OCI-LY1 (cell line): ENCODE measurements at regions not wholly inside any gene's neighbourhood (a gene's known extent, or its start where the extent isn't known, plus 50 kb on each side); places are given as distances from the start of the nearest gene placed in this dataset.

Experiments used
- H2AFZ ChIP-seq: fragments of 200-600 bp; sonication (generic), shearing (Covaris generic); 2 replicates; pipeline ENCODE4 v1.6.0; 2014; ENCODE audit warnings: antibody characterized with exemption, mild to moderate bottlenecking, low read length
- H3F3A ChIP-seq: fragments of 200-600 bp; sonication (generic), shearing (Covaris generic); 2 replicates; pipeline ENCODE4 v1.6.0; 2014; ENCODE audit warnings: mild to moderate bottlenecking, antibody characterized with exemption, low read length, moderate library complexity; ENCODE audit not compliant: insufficient read depth
- H3K27ac ChIP-seq: fragments of 200-600 bp; sonication (generic); 2 replicates; pipeline ENCODE4 v1.5.1; 2014; ENCODE audit warnings: low read length, mixed run types, mild to moderate bottlenecking, low read depth; ENCODE audit not compliant: poor library complexity, severe bottlenecking
- H3K27me3 ChIP-seq: fragments of 200-600 bp; sonication (generic); 2 replicates; pipeline ENCODE4 v1.6.0; 2014; ENCODE audit warnings: antibody characterized with exemption, mild to moderate bottlenecking, low read length, moderate library complexity; ENCODE audit not compliant: insufficient read depth
- H3K36me3 ChIP-seq: fragments of 200-600 bp; sonication (generic); 2 replicates; pipeline ENCODE4 v1.6.1; 2014; ENCODE audit warnings: mild to moderate bottlenecking, antibody characterized with exemption, low read length, moderate library complexity, mixed read lengths; ENCODE audit not compliant: insufficient read depth
- H3K4me1 ChIP-seq: fragments of 200-600 bp; sonication (generic); 2 replicates; pipeline ENCODE4 v1.5.1; 2014; ENCODE audit warnings: mild to moderate bottlenecking, low read length, moderate library complexity; ENCODE audit not compliant: insufficient read depth, severe bottlenecking
- H3K4me2 ChIP-seq: fragments of 200-600 bp; sonication (generic), shearing (Covaris generic); 2 replicates; pipeline ENCODE4 v1.6.1; 2014; ENCODE audit warnings: low read length
- H3K4me3 ChIP-seq: fragments of 200-600 bp; sonication (generic); 2 replicates; pipeline ENCODE4 v1.5.1; 2014; ENCODE audit warnings: low read length, low read depth, mild to moderate bottlenecking, mixed read lengths; ENCODE audit not compliant: poor library complexity, severe bottlenecking
- H3K79me2 ChIP-seq: fragments of 200-600 bp; shearing (Covaris generic); 2 replicates; pipeline ENCODE4 v1.6.1; 2016; ENCODE audit warnings: mixed run types, low read length, mixed read lengths; ENCODE audit not compliant: insufficient read depth
- H3K9ac ChIP-seq: fragments of 200-600 bp; sonication (generic), shearing (Covaris generic); 2 replicates; pipeline ENCODE4 v1.6.1; 2014; ENCODE audit warnings: mild to moderate bottlenecking, low read length, mixed read lengths
- H3K9me2 ChIP-seq: fragments of 200-600 bp; sonication (generic), shearing (Covaris generic); 2 replicates; pipeline ENCODE4 v1.6.1; 2014; ENCODE audit warnings: low read depth, mild to moderate bottlenecking, low read length, mixed read lengths
- H3K9me3 ChIP-seq: fragments of 200-600 bp; shearing (Covaris generic); 2 replicates; pipeline ENCODE4 v1.6.1; 2014; ENCODE audit warnings: low read length, mixed read lengths
- H4K20me1 ChIP-seq: fragments of 200-600 bp; sonication (generic), shearing (Covaris generic); 2 replicates; pipeline ENCODE4 v1.6.0; 2016; ENCODE audit warnings: mild to moderate bottlenecking, low read length; ENCODE audit not compliant: insufficient read depth
- CTCF ChIP-seq: fragments of 200-600 bp; sonication (generic), shearing (Covaris generic); IDR thresholded peaks from 2 replicates; pipeline ENCODE4 v1.5.1; 2017; ENCODE audit warnings: mild to moderate bottlenecking, antibody characterized with exemption, low read length, moderate library complexity, mixed read lengths
- EZH2 ChIP-seq: fragments of 200-600 bp; sonication (generic), shearing (Covaris generic); IDR thresholded peaks from 2 replicates; pipeline ENCODE4 v1.8.0; 2017; ENCODE audit warnings: borderline replicate concordance, mixed run types, mild to moderate bottlenecking, antibody characterized with exemption, low read length, moderate library complexity, mixed read lengths

DNA sequence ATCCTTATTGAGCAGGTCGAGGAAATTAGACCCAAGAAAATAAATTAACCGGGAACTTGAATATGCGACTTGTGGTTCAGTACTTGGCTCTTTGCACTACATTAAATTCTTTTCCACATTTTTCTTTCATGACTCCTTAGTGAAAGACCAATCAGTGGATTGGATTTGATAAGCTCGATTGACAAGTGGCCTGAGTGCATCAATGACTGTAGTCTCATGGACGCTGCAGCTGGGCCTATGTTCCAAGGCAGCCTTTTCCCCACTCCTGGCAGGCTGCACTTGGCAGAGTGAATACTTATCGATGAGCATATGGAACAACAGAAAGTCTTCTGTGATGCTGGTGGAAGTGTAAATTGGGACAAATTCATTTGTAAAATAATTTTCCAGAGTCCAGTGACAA, 210.8 kb upstream of the EXOC2 start:
- Histone ChIP-seq H3K79me2 (no peaks in the 10 kb centered on the region), H3K27me3 (no peaks in the 10 kb centered on the region), H3K27ac (no peak overlapping the region), H3K4me2 (no peak overlapping the region), H3K4me1 (no peaks in the 10 kb centered on the region), H3F3A (no peaks in the 10 kb centered on the region), H3K9me2 (no peaks in the 10 kb centered on the region), H4K20me1 (no peaks in the 10 kb centered on the region), H3K9me3 (no peaks in the 10 kb centered on the region), H3K4me3 (no peak overlapping the region), H3K36me3 (no peaks in the 10 kb centered on the region), H3K9ac (no peak overlapping the region), H2AFZ (no peak overlapping the region)
- TF ChIP-seq EZH2 (no peak), CTCF (no peak)

DNA sequence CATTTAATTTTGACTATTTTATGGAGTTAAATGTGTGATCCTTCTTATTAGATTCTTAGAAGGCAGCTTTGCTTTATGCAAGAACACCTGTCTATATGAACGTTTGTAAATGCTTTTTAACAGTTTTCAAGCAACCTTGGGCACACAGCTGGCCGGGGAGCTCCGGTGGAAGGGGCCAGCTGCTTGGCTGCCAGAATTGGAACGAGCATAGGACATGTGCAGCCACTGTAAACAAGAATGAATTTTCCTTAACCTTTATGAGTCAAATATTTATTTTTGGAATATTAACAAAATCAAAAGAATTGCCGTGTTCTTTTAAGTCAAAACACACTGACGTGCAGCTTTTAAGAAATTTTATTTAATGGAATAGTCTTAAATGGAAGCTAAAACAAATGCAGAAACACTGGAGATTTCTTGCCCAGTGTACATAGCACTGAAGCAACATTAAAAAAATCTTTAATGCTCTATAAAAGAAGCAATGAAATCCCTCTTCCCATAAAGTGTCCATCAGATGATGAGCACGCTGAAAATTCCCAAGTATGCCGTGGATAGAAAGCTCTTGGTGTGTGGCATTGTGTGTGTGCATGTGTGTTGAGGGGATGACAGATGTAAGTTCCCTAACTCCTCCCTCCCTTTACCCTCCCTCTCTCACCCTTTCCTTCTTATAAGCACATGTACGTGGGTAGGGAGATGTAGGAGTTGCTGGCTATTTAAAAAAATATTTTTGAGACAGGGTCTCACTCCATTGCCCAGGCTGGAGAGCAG, 208.9 kb upstream of the EXOC2 start:
- no peak overlapping the region for H3K4me2 ChIP-seq

GRCh38 chr6:900716-901605, 208.0 kb upstream of the EXOC2 start:
- Histone ChIP-seq H3K9me3 (no peaks in the 10 kb centered on the region), H3K27me3 (no peaks in the 10 kb centered on the region), H4K20me1 (no peaks in the 10 kb centered on the region), H3K27ac (no peak overlapping the region), H3K4me3 (no peak overlapping the region), H3K36me3 (no peaks in the 10 kb centered on the region), H3K9me2 (no peaks in the 10 kb centered on the region), H3K79me2 (no peaks in the 10 kb centered on the region), H3K9ac (no peak overlapping the region), H3K4me2 (no peak overlapping the region), H2AFZ (no peak overlapping the region), H3F3A (no peaks in the 10 kb centered on the region), H3K4me1 (no peaks in the 10 kb centered on the region)
- TF ChIP-seq CTCF (no peak), EZH2 (no peak)

More for the DNA sequence above, 208.9 kb upstream of the EXOC2 start:
- Histone ChIP-seq H3F3A (no peaks in the 10 kb centered on the region), H3K9me2 (no peaks in the 10 kb centered on the region), H3K36me3 (no peaks in the 10 kb centered on the region), H3K4me3 (no peak overlapping the region), H3K9ac (no peak overlapping the region), H3K27me3 (no peaks in the 10 kb centered on the region), H3K79me2 (no peaks in the 10 kb centered on the region), H3K27ac (no peak overlapping the region), H3K9me3 (no peaks in the 10 kb centered on the region), H3K4me1 (no peaks in the 10 kb centered on the region), H2AFZ (no peak overlapping the region), H4K20me1 (no peaks in the 10 kb centered on the region)
- TF ChIP-seq EZH2 (no peak), CTCF (no peak)
